ENCODE measurements at regions not wholly inside any gene's neighbourhood (a gene's known extent, or its start where the extent isn't known, plus 50 kb on each side); places are given as distances from the start of the nearest gene placed in this dataset.

DNA sequence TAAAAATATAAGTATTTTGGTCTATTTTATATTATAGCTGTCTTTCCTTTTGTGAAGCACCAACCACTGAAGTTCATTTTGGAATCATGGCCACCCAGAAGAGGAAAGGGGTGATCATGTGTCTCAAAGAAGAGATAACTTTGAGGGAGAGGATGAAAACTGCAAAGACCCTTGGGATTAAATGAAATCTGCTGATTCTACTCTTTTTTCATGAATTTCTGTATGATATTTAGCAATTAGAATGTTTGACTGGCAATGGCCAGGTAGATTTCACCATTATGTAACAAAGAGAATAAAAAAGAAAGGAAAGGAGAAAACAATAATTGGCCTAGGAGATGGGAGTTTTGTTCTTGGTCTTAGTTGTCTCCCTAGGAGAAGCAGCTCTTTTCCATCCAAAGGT, 350.8 kb downstream of the EMP1 start:
- TF ChIP-seq, protein P1, sequence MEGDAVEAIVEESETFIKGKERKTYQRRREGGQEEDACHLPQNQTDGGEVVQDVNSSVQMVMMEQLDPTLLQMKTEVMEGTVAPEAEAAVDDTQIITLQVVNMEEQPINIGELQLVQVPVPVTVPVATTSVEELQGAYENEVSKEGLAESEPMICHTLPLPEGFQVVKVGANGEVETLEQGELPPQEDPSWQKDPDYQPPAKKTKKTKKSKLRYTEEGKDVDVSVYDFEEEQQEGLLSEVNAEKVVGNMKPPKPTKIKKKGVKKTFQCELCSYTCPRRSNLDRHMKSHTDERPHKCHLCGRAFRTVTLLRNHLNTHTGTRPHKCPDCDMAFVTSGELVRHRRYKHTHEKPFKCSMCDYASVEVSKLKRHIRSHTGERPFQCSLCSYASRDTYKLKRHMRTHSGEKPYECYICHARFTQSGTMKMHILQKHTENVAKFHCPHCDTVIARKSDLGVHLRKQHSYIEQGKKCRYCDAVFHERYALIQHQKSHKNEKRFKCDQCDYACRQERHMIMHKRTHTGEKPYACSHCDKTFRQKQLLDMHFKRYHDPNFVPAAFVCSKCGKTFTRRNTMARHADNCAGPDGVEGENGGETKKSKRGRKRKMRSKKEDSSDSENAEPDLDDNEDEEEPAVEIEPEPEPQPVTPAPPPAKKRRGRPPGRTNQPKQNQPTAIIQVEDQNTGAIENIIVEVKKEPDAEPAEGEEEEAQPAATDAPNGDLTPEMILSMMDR (conservative IDR thresholded peaks at IDR 0.05; ENCODE audit: low read depth, low read length) = no peak
- H3K4me3 ChIP-seq (ENCODE audit: low read depth, low read length) = no peak overlapping the region
- no peak for DNase-seq (ENCODE audit: low read depth)

DNA sequence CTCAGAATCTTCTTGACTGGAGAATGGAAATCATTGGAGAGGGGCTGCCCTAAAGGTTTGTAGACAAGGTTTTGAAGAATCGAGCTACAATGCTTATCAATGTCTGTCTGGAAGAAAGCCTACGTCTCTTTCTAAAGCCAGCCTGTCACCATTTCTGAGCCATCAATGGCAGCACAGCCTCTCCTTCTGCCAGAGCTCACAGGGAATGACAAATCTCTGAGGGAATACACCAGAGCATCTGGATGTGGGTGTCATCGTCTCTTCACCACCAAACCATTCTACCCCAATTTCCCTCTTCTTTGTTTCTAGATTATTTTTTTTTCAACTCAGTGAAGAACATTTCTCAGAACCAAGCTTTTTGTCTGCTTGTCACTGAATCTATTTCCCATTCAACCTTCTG, 349.7 kb downstream of the EMP1 start:
- H3K4me3 ChIP-seq (ENCODE audit: low read depth, low read length) = no peak overlapping the region
- TF ChIP-seq, protein P1 (conservative IDR thresholded peaks at IDR 0.05; ENCODE audit: low read depth, low read length) = no peak
- DNase-seq (ENCODE audit: low read depth) = no peak

DNA sequence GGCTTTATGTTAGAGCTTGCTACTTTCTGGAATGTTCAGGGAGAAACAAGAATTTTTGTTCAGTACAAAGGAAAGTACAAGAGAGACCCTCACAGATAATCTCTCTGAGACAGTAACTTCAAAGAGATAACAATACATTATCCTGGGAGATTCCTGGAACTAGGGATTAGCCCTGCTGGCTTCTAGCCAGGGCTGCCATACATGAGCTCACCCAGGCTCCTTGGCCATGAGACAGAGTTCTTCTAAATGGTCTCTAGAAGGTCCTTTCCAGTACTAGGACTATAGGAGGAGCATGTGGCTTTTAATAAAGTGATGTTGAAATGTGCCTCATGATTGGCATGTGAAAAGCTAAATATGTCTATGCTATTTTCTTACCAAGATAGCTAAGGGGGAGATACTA, 342.5 kb downstream of the EMP1 start:
- TF ChIP-seq, protein P1 (conservative IDR thresholded peaks at IDR 0.05; ENCODE audit: low read depth, low read length) = no peak
- no peak for DNase-seq (ENCODE audit: low read depth)
- H3K4me3 ChIP-seq (ENCODE audit: low read depth, low read length) = no peak overlapping the region

DNA sequence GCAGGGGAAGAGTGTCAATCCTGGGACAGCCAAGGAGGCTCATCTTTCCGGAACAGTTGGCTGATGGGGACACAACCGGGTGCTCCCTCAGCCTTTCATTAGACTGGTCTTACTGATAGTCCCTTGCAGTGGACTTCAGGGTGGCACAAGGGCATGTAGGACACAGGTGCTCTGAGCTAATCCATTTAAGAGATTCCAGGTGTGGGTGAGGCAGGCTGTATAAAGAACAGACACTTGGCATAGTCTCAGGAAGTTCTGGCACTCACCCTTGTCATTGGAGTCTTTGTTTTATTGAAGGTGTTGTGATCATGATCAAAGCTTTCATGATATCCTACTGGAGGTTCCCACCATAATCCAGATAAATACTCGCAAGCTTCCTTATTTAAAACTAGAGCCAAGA, 341.6 kb downstream of the EMP1 start:
- DNase-seq (ENCODE audit: low read depth) = no peak
- H3K4me3 ChIP-seq (ENCODE audit: low read depth, low read length) = no peak overlapping the region
- TF ChIP-seq, protein P1 (conservative IDR thresholded peaks at IDR 0.05; ENCODE audit: low read depth, low read length) = no peak

- TF ChIP-seq, protein P1 (conservative IDR thresholded peaks at IDR 0.05; ENCODE audit: low read depth, low read length) = no peak
- no peak for DNase-seq (ENCODE audit: low read depth)
- no peak overlapping the region for H3K4me3 ChIP-seq (ENCODE audit: low read depth, low read length)
Measured at GRCh38 chr12:13537623-13538022, 341.1 kb downstream of the EMP1 start.

GRCh38 chr12:13536219-13536910, 339.8 kb downstream of the EMP1 start:
- DNase-seq (ENCODE audit: low read depth) = no peak
- TF ChIP-seq, protein P1 (conservative IDR thresholded peaks at IDR 0.05; ENCODE audit: low read depth, low read length) = no peak
- no peak overlapping the region for H3K4me3 ChIP-seq (ENCODE audit: low read depth, low read length)

Measured in epithelial cell of proximal tubule (primary cell).